Endometrium (tissue), 2 donors: ENCODE measurements at regions not wholly inside any gene's neighbourhood (a gene's known extent, or its start where the extent isn't known, plus 50 kb on each side); places are given as distances from the start of the nearest gene placed in this dataset.
A peak's percentile ranks its signal among the peaks of the same experiment; 100 is the strongest.
"Not testable (repeated sequence)": the region's sequence is repeated elsewhere in the genome, so short reads cannot be mapped to it uniquely, and the experiment has no call there.

Experiments
- FAIRE-seq: peaks from 2 replicates; lab custom pipeline; 2012; peaks lifted over from hg19 to GRCh38; lab: Jason Lieb, UNC
- donor health status: control.
- donor health status: control.

- FAIRE-seq, result no peak
Observed at GRCh38 chr10:25867321-25867720, 66.7 kb upstream of the MYO3A start.

DNA sequence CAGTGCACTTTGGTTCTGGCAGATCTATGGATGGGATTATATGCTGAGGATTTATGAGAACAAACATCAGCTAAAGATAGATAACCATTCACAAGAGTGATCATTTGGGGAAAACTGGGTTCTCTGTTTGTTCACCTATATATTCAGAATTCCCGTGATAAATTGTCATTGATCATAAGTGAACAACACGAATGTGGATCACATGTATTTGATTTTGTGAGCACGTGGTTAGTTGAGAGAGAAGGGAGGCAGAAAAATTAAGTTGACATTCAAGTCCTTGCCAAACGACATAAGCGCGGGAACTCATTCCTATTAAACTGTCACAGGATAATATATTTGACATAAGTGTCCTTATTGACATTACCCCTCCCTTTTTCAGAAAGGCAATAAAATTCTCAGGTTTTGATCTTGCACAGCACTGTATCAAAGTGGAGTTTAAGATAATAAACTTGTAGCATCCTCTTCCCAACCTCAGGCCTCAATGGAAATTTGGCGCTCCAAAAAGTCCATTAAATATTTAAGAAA lies 64.9 kb upstream of the MYO3A start:
- FAIRE-seq, result no peak

DNA sequence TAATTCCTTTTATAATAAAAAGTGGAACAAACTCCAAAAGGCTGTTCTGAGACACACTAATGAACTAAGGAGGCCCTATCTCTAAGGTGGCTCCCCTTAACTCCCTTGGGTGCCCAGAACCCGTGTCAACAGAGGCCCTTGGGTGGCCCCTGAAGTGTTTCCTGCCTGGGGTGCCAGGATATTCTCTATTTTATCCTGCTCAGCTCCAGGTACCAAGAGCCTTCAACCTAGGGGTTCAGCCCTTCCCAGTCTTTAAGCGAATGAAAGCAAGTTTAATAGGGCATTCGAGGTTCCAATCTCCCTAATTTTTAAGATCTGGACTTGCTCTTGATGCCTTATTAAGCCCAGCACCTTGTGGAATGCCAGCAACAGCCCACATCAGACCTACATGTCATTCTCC lies 64.4 kb upstream of the MYO3A start:
- no peak for FAIRE-seq

DNA sequence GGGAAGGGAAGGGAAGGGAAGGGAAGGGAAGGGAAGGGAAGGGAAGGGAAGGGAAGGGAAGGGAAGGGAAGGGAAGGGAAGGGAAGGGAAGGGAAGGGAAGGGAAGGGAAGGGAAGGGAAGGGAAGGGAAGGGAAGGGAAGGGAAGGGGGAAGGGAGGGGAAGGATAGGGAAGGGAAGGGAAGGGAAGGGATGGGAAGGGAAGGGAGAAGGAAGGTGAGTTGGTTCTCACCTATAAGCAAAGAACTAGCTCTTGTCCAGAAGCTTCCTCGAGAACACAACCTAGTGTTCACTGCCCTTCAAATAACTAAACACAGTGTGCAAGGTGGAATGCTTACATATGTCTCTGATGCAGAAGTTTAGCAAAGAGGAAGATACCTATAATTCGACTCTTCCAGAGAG lies 59.6 kb upstream of the MYO3A start:
- FAIRE-seq, result not testable (repeated sequence)

DNA sequence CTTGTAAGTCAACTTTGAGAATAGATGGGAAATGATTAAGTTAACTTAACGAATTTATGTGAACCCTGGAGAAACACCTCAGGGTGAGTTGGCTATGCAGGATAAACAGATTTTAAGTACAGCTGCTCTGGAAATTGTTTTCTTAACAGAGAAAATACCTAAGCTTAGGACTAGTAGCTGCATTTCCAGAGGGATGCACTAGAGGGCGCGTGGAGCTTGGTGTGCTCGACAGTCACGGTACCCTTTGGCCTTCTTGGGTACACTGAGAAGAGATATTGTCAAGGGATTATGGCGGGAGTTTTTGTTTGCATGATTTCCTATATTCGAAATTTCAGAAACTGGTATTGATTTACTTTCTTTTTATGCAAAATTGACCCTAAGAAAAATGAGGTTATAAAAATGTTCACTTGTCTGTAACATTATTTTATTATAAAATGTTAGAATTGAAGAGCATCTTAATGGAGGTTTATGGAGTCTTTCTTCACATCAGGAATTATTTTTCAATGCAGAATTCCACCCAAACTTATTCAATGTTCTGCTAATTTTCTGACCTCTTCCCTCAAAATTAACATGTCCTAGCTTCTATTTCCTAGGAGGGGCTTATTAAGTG lies 58.4 kb upstream of the MYO3A start:
- peak; percentile 53 for FAIRE-seq

GRCh38 chr10:25877296-25877695 lies 56.7 kb upstream of the MYO3A start:
- no peak for FAIRE-seq
